ENCODE measurements at regions not wholly inside any gene's neighbourhood (a gene's known extent, or its start where the extent isn't known, plus 50 kb on each side); places are given as distances from the start of the nearest gene placed in this dataset.

GRCh38 chrX:94435799-94436198 is 761.8 kb downstream of the FAM133A start:
- TF ChIP-seq POLR2A (IDR thresholded peaks at IDR 0.05) (no peak), CTCF (IDR thresholded peaks at IDR 0.05) (no peak), EP300 (IDR thresholded peaks at IDR 0.05; ENCODE audit: low read depth) (no peak)
